Activated naive CD8-positive, alpha-beta T cell treated with anti-CD3 and anti-CD28 coated beads, Interleukin-2, amount 50 U/mL, for 24 hours (primary cell): ENCODE measurements at regions not wholly inside any gene's neighbourhood (a gene's known extent, or its start where the extent isn't known, plus 50 kb on each side); places are given as distances from the start of the nearest gene placed in this dataset.

ENCODE experiments used
- ATAC-seq: fragments of 150-1000 bp; cut with Tn5 transposase; one replicate; pipeline ENCODE4 v1.10.0; 2021
- DNase-seq: peaks from one replicate; pipeline ENCODE4 v3.0.0; 2021
- H3K27ac Mint-ChIP-seq: one replicate; pipeline ENCODE4 v1.8.0; 2021; ENCODE audit warnings: mild to moderate bottlenecking, mixed read lengths
- H3K27me3 Mint-ChIP-seq: one replicate; pipeline ENCODE4 v1.8.0; 2021; ENCODE audit warnings: mixed read lengths
- H3K36me3 Mint-ChIP-seq: one replicate; pipeline ENCODE4 v1.8.0; 2021; ENCODE audit warnings: low read depth, mixed read lengths
- H3K4me1 Mint-ChIP-seq: one replicate; pipeline ENCODE4 v1.8.0; 2021; ENCODE audit warnings: mixed read lengths
- H3K4me3 Mint-ChIP-seq: one replicate; pipeline ENCODE4 v1.8.0; 2021; ENCODE audit warnings: mild to moderate bottlenecking, moderate library complexity, mixed read lengths
- H3K9me3 Mint-ChIP-seq: one replicate; pipeline ENCODE4 v1.8.0; 2021; ENCODE audit warnings: mixed read lengths

- Mint-ChIP-seq H3K4me1 (peaks cover 6% of the 10 kb centered on the region), H3K27ac (no peak overlapping the region), H3K4me3 (no peak overlapping the region), H3K9me3 (peaks cover 11% of the 10 kb centered on the region), H3K36me3 (no peaks in the 10 kb centered on the region), H3K27me3 (no peaks in the 10 kb centered on the region)
- ATAC-seq = no peak
- no peak for DNase-seq
Observed at GRCh38 chr4:67134616-67135015, 410.7 kb downstream of the CENPC start.

- Mint-ChIP-seq H3K4me1 (peaks cover 6% of the 10 kb centered on the region), H3K36me3 (no peaks in the 10 kb centered on the region), H3K27me3 (no peaks in the 10 kb centered on the region), H3K4me3 (no peak overlapping the region), H3K27ac (no peak overlapping the region), H3K9me3 (peaks cover 11% of the 10 kb centered on the region)
- ATAC-seq (no peak), DNase-seq (no peak)
Observed at GRCh38 chr4:67133162-67133561, 412.1 kb downstream of the CENPC start.

- H3K36me3 Mint-ChIP-seq = no peaks in the 10 kb centered on the region
- no peak overlapping the region for H3K27ac Mint-ChIP-seq
- H3K9me3 Mint-ChIP-seq = peaks cover 11% of the 10 kb centered on the region
- DNase-seq (no peak), ATAC-seq (peak; percentile 52)
- peaks cover 6% of the 10 kb centered on the region for H3K4me1 Mint-ChIP-seq
- no peak overlapping the region for H3K4me3 Mint-ChIP-seq
- H3K27me3 Mint-ChIP-seq = no peaks in the 10 kb centered on the region
Observed at GRCh38 chr4:67131224-67131623, 414.1 kb downstream of the CENPC start.

- H3K36me3 Mint-ChIP-seq = no peaks in the 10 kb centered on the region
- no peak overlapping the region for H3K4me3 Mint-ChIP-seq
- no peak overlapping the region for H3K27ac Mint-ChIP-seq
- peaks cover 6% of the 10 kb centered on the region for H3K4me1 Mint-ChIP-seq
- no peaks in the 10 kb centered on the region for H3K27me3 Mint-ChIP-seq
- H3K9me3 Mint-ChIP-seq = peaks cover 11% of the 10 kb centered on the region
- DNase-seq = no peak
- no peak for ATAC-seq
Observed at GRCh38 chr4:67130411-67130810, 414.9 kb downstream of the CENPC start.

- no peak overlapping the region for H3K27ac Mint-ChIP-seq
- H3K4me3 Mint-ChIP-seq = no peak overlapping the region
- no peaks in the 10 kb centered on the region for H3K36me3 Mint-ChIP-seq
- H3K27me3 Mint-ChIP-seq = no peaks in the 10 kb centered on the region
- H3K4me1 Mint-ChIP-seq = peaks cover 6% of the 10 kb centered on the region
- DNase-seq (no peak), ATAC-seq (no peak)
- peaks cover 6% of the 10 kb centered on the region for H3K9me3 Mint-ChIP-seq
Observed at GRCh38 chr4:67126570-67126969, 418.7 kb downstream of the CENPC start.

- Mint-ChIP-seq H3K27me3 (no peaks in the 10 kb centered on the region), H3K36me3 (no peaks in the 10 kb centered on the region), H3K4me3 (no peak overlapping the region), H3K4me1 (peaks cover 4% of the 10 kb centered on the region), H3K9me3 (peaks cover 6% of the 10 kb centered on the region), H3K27ac (no peak overlapping the region)
- ATAC-seq (no peak), DNase-seq (no peak)
Observed at GRCh38 chr4:67125636-67126514, 419.4 kb downstream of the CENPC start.

GRCh38 chr4:67124716-67125115, 420.6 kb downstream of the CENPC start:
- Mint-ChIP-seq H3K4me3 (no peak overlapping the region), H3K27ac (no peak overlapping the region), H3K9me3 (no peaks in the 10 kb centered on the region), H3K27me3 (no peaks in the 10 kb centered on the region), H3K4me1 (no peaks in the 10 kb centered on the region), H3K36me3 (no peaks in the 10 kb centered on the region)
- ATAC-seq (no peak), DNase-seq (no peak)

GRCh38 chr4:67122029-67122428, 423.3 kb downstream of the CENPC start:
- H3K36me3 Mint-ChIP-seq = no peaks in the 10 kb centered on the region
- no peaks in the 10 kb centered on the region for H3K4me1 Mint-ChIP-seq
- no peak for DNase-seq
- no peak for ATAC-seq
- H3K9me3 Mint-ChIP-seq = peaks cover 8% of the 10 kb centered on the region
- no peak overlapping the region for H3K27ac Mint-ChIP-seq
- no peak overlapping the region for H3K4me3 Mint-ChIP-seq
- H3K27me3 Mint-ChIP-seq = no peaks in the 10 kb centered on the region

- peaks cover 8% of the 10 kb centered on the region for H3K9me3 Mint-ChIP-seq
- ATAC-seq (no peak), DNase-seq (no peak)
- H3K4me1 Mint-ChIP-seq = no peaks in the 10 kb centered on the region
- no peak overlapping the region for H3K4me3 Mint-ChIP-seq
- H3K27ac Mint-ChIP-seq = no peak overlapping the region
- H3K27me3 Mint-ChIP-seq = no peaks in the 10 kb centered on the region
- no peaks in the 10 kb centered on the region for H3K36me3 Mint-ChIP-seq
Observed at GRCh38 chr4:67120369-67120768, 424.9 kb downstream of the CENPC start.

GRCh38 chr4:67109276-67109675, 436.0 kb downstream of the CENPC start:
- Mint-ChIP-seq H3K4me3 (no peak overlapping the region), H3K27me3 (peaks cover 2% of the 10 kb centered on the region), H3K9me3 (no peaks in the 10 kb centered on the region), H3K36me3 (no peaks in the 10 kb centered on the region), H3K27ac (no peak overlapping the region), H3K4me1 (no peaks in the 10 kb centered on the region)
- DNase-seq (no peak), ATAC-seq (no peak)

- DNase-seq = no peak
- ATAC-seq = no peak
- H3K36me3 Mint-ChIP-seq = no peaks in the 10 kb centered on the region
Observed at GRCh38 chr4:67106861-67107460, 438.3 kb downstream of the CENPC start.

GRCh38 chr4:67104145-67104544, 441.2 kb downstream of the CENPC start:
- Mint-ChIP-seq H3K9me3 (no peaks in the 10 kb centered on the region), H3K27ac (no peak overlapping the region), H3K4me1 (no peaks in the 10 kb centered on the region), H3K27me3 (no peaks in the 10 kb centered on the region), H3K36me3 (no peaks in the 10 kb centered on the region), H3K4me3 (no peak overlapping the region)
- DNase-seq (no peak), ATAC-seq (no peak)

More at GRCh38 chr4:67106861-67107460, 438.3 kb downstream of the CENPC start:
- Mint-ChIP-seq H3K27me3 (peaks cover 2% of the 10 kb centered on the region), H3K9me3 (no peaks in the 10 kb centered on the region), H3K4me3 (no peak overlapping the region), H3K27ac (no peak overlapping the region), H3K4me1 (no peaks in the 10 kb centered on the region)

- ATAC-seq = no peak
- Mint-ChIP-seq H3K27me3 (no peaks in the 10 kb centered on the region), H3K36me3 (no peaks in the 10 kb centered on the region), H3K9me3 (no peaks in the 10 kb centered on the region), H3K4me3 (no peak overlapping the region), H3K27ac (no peak overlapping the region), H3K4me1 (no peaks in the 10 kb centered on the region)
- no peak for DNase-seq
Observed at GRCh38 chr4:67103001-67103747, 442.1 kb downstream of the CENPC start.

- Mint-ChIP-seq H3K36me3 (no peaks in the 10 kb centered on the region), H3K4me1 (no peaks in the 10 kb centered on the region), H3K27me3 (no peaks in the 10 kb centered on the region), H3K27ac (no peak overlapping the region), H3K4me3 (no peak overlapping the region), H3K9me3 (no peaks in the 10 kb centered on the region)
- ATAC-seq (no peak), DNase-seq (no peak)
Observed at GRCh38 chr4:67101612-67102011, 443.7 kb downstream of the CENPC start.

GRCh38 chr4:67092351-67092750, 453.0 kb downstream of the CENPC start:
- no peaks in the 10 kb centered on the region for H3K27me3 Mint-ChIP-seq
- no peak overlapping the region for H3K27ac Mint-ChIP-seq
- DNase-seq = no peak
- no peak overlapping the region for H3K4me3 Mint-ChIP-seq
- ATAC-seq = no peak
- no peaks in the 10 kb centered on the region for H3K9me3 Mint-ChIP-seq
- H3K4me1 Mint-ChIP-seq = no peaks in the 10 kb centered on the region
- no peaks in the 10 kb centered on the region for H3K36me3 Mint-ChIP-seq
